ENCODE measurements at regions not wholly inside any gene's neighbourhood (a gene's known extent, or its start where the extent isn't known, plus 50 kb on each side); places are given as distances from the start of the nearest gene placed in this dataset.

- no peaks in the 10 kb centered on the region for H3K9me3 ChIP-seq (replicated peaks; ENCODE audit: control insufficient read depth, insufficient read depth, low read depth, low read length)
- no peak for TF ChIP-seq MAFG (tag; conservative IDR thresholded peaks at IDR 0.05)
- intact Hi-C loops (cut with micrococcal nuclease) = no loop called here
- no peak overlapping the region for H3K4me3 ChIP-seq
- DNase-seq (ENCODE audit: extremely low read depth in 1 of 4, low spot score in 3 of 4) = no peak
- no peak overlapping the region for H2AFZ ChIP-seq (ENCODE audit: low read depth, low read length)
- no peak overlapping the region for H3K9ac ChIP-seq (ENCODE audit: insufficient read depth in 1 of 2, low read depth in 2 of 2, low read length in 2 of 2)
- no peak for FAIRE-seq
- no TSS peak for BruUV-seq (replicated peaks)
- ChIA-PET POLR2A (interaction anchor here (0.6 to 1.6 kb wide), 9 partner anchors 9 to 1450 kb away, joined by 3 to 5 read pairs (median 3); no protein-coding TSS in a partner anchor), CTCF (ENCODE audit: low intra/inter-chr PET ratio) (interaction anchor here (0.6 to 1.5 kb wide), 3 partner anchors 21 to 1048 kb away, joined by 3 read pairs; no protein-coding TSS in a partner anchor)
- no peaks in the 10 kb centered on the region for H3K36me3 ChIP-seq (ENCODE audit: control insufficient read depth, insufficient read depth, low read length)
- WGBS (ENCODE audit: insufficient coverage, low coverage, missing lambda C conversion rate) = 23% methylated on average over 1 of the region's 1 CpG
- no peaks in the 10 kb centered on the region for H3K9me1 ChIP-seq (ENCODE audit: control insufficient read depth, insufficient read depth, low read length)
- H4K20me1 ChIP-seq (replicated peaks; ENCODE audit: control insufficient read depth, insufficient read depth, low read length) = no peaks in the 10 kb centered on the region
- 0 out of 5 replicates have a peak, but pooled peaks cover 2 to 5% of the 10 kb centered on the region in 2 experiments for H3K27me3 ChIP-seq (ENCODE audit: control insufficient read depth in 2 of 2, insufficient read depth in 2 of 2, low read length in 2 of 2)
- in situ Hi-C loops (cut with MboI) = loop anchor here (10.0 kb wide), 2 partner anchors 321 to 381 kb away; partner anchors contain the start of gene OMP
- peaks cover 4 to 18% of the 10 kb centered on the region in 2 experiments; a peak in 4 of 5 replicates for H3K4me1 ChIP-seq (replicated peaks in 1 of 2; ENCODE audit: control insufficient read depth in 2 of 2, insufficient read depth in 2 of 2, low read length in 2 of 2)
- no peaks in the 10 kb centered on the region for H3K79me2 ChIP-seq (ENCODE audit: control insufficient read depth, insufficient read depth, low read length)
- no peak overlapping the region for H3K27ac ChIP-seq (ENCODE audit: extremely low read depth, low read depth, low read length)
- no peak for ATAC-seq
- no peak overlapping the region for H3K4me2 ChIP-seq (ENCODE audit: insufficient read depth, low read length)
Measured at GRCh38 chr11:76723548-76723947, 53.0 kb upstream of the LRRC32 start.

- no peaks in the 10 kb centered on the region for H3K36me3 ChIP-seq (ENCODE audit: control insufficient read depth, insufficient read depth, low read length)
- intact Hi-C loops (cut with micrococcal nuclease) (no loop called here), in situ Hi-C loops (cut with MboI) (loop anchor here (10.0 kb wide), 2 partner anchors 321 to 381 kb away; partner anchors contain the start of gene OMP)
- no peak overlapping the region for H2AFZ ChIP-seq (ENCODE audit: low read depth, low read length)
- no peak for FAIRE-seq
- no TSS peak for BruUV-seq (replicated peaks)
- WGBS (ENCODE audit: insufficient coverage, low coverage, missing lambda C conversion rate) = 17% methylated on average over 3 of the region's 3 CpGs
- no peaks in the 10 kb centered on the region for H3K9me1 ChIP-seq (ENCODE audit: control insufficient read depth, insufficient read depth, low read length)
- H3K9me3 ChIP-seq (replicated peaks; ENCODE audit: control insufficient read depth, insufficient read depth, low read depth, low read length) = no peaks in the 10 kb centered on the region
- 0 out of 5 replicates have a peak, but pooled peaks cover 2 to 5% of the 10 kb centered on the region in 2 experiments for H3K27me3 ChIP-seq (ENCODE audit: control insufficient read depth in 2 of 2, insufficient read depth in 2 of 2, low read length in 2 of 2)
- H4K20me1 ChIP-seq (replicated peaks; ENCODE audit: control insufficient read depth, insufficient read depth, low read length) = no peaks in the 10 kb centered on the region
- peak in 2 of 4 experiments; percentile 55 to 60 for DNase-seq (ENCODE audit: extremely low read depth in 1 of 4, low spot score in 3 of 4)
- CTCF ChIA-PET (ENCODE audit: low intra/inter-chr PET ratio) = no interaction called here
- ATAC-seq = no peak
- no peak overlapping the region for H3K4me2 ChIP-seq (ENCODE audit: insufficient read depth, low read length)
- no peak overlapping the region for H3K27ac ChIP-seq (ENCODE audit: extremely low read depth, low read depth, low read length)
- no peaks in the 10 kb centered on the region for H3K79me2 ChIP-seq (ENCODE audit: control insufficient read depth, insufficient read depth, low read length)
- no peak overlapping the region for H3K4me3 ChIP-seq
- H3K4me1 ChIP-seq (replicated peaks in 1 of 2; ENCODE audit: control insufficient read depth in 2 of 2, insufficient read depth in 2 of 2, low read length in 2 of 2) = peaks cover 4 to 19% of the 10 kb centered on the region in 2 experiments; a peak in 4 of 5 replicates
- POLR2A ChIA-PET = interaction anchor here (0.6 to 1.6 kb wide), 6 partner anchors 10 to 1449 kb away, joined by 3 to 5 read pairs (median 3); no protein-coding TSS in a partner anchor
- no peak overlapping the region for H3K9ac ChIP-seq (ENCODE audit: insufficient read depth in 1 of 2, low read depth in 2 of 2, low read length in 2 of 2)
- TF ChIP-seq NONO (IDR thresholded peaks at IDR 0.05; ENCODE audit: low read depth in 2 of 2, low read length in 1 of 2) = no peak
- TF ChIP-seq DMBX1 (CRISPR knock-in tag; IDR thresholded peaks at IDR 0.05; ENCODE audit: borderline replicate concordance) = peak; percentile 29; the same call in 1 of the 2 replicates
- peak; percentile 43; the same call in 1 of the 2 replicates for TF ChIP-seq ZBTB7A (IDR thresholded peaks at IDR 0.05; ENCODE audit: borderline replicate concordance, control insufficient read depth, low read depth, low read length)
- TF ChIP-seq REST (IDR thresholded peaks at IDR 0.05; ENCODE audit: borderline replicate concordance) = peak; percentile 97
- TF ChIP-seq REST (CRISPR knock-in tag; IDR thresholded peaks at IDR 0.05; ENCODE audit: low read depth) = peak; percentile 92
Measured at GRCh38 chr11:76724171-76724768, 53.7 kb upstream of the LRRC32 start.
